Liver (tissue), 8 donors: ENCODE measurements at regions not wholly inside any gene's neighbourhood (a gene's known extent, or its start where the extent isn't known, plus 50 kb on each side); places are given as distances from the start of the nearest gene placed in this dataset.
"Not testable (repeated sequence)": the region's sequence is repeated elsewhere in the genome, so short reads cannot be mapped to it uniquely, and the experiment has no call there.

Experiments
- DNase-seq: peaks from one replicate; pipeline ENCODE4 v3.0.0-alpha.2; 2017; ENCODE audit warnings: low spot score
- H3K27ac ChIP-seq, 2 donors: one replicate each; pipeline ENCODE4 v1.7.0; 2013; ENCODE audit warnings: inconsistent platforms in 2 of 2, low read length in 2 of 2, control low read depth in 1 of 2, low read depth in 1 of 2, mild to moderate bottlenecking in 1 of 2
- H3K27me3 ChIP-seq, 4 donors: one replicate each; pipeline versions ENCODE4 v1.6.1 to v1.7.0; 2013; ENCODE audit warnings: low read length in 3 of 4, inconsistent platforms in 1 of 4, mild to moderate bottlenecking in 1 of 4, moderate library complexity in 1 of 4; ENCODE audit not compliant: control insufficient read depth in 4 of 4, insufficient read depth in 4 of 4
- H3K36me3 ChIP-seq, 4 donors: one replicate each; pipeline versions ENCODE4 v1.6.1 to v1.7.0; 2013; ENCODE audit warnings: low read length in 3 of 4, mild to moderate bottlenecking in 3 of 4, low read depth in 1 of 4, moderate library complexity in 1 of 4; ENCODE audit not compliant: control insufficient read depth in 4 of 4, insufficient read depth in 3 of 4
- H3K4me1 ChIP-seq, 4 donors: one replicate each; pipeline versions ENCODE4 v1.6.1 to v1.7.0; 2013; ENCODE audit warnings: low read length in 3 of 4, mild to moderate bottlenecking in 3 of 4, moderate library complexity in 1 of 4; ENCODE audit not compliant: control insufficient read depth in 4 of 4, insufficient read depth in 4 of 4
- H3K4me3 ChIP-seq, 3 donors: one replicate each; pipeline versions ENCODE4 v1.6.1 to v1.7.0; 2013; ENCODE audit warnings: low read length in 3 of 3, control low read depth in 1 of 3, low read depth in 1 of 3, mild to moderate bottlenecking in 1 of 3
- H3K9ac ChIP-seq, 2 donors: one replicate each; pipeline ENCODE4 v1.7.0; 2013; ENCODE audit warnings: low read length in 2 of 2, mild to moderate bottlenecking in 2 of 2, moderate library complexity in 2 of 2, control low read depth in 1 of 2, low read depth in 1 of 2
- H3K9me3 ChIP-seq, 4 donors: one replicate each; pipeline versions ENCODE4 v1.6.1 to v1.7.0; 2013; ENCODE audit warnings: low read length in 3 of 4; ENCODE audit not compliant: control insufficient read depth in 4 of 4
- ATF3 ChIP-seq: IDR thresholded peaks from 2 replicates; pipeline ENCODE4 v1.6.1; 2016; ENCODE audit warnings: antibody characterized with exemption
- CTCF ChIP-seq: fragments of 150-350 bp; IDR thresholded peaks from 2 replicates; pipeline ENCODE4 v1.5.1; 2017; ENCODE audit warnings: improper control_type of control experiment, low read depth, low read length; ENCODE audit not compliant: missing input control
- EGR1 ChIP-seq, 2 donors: IDR thresholded peaks; 2 replicates each; pipeline ENCODE4 v1.6.1; 2016 to 2018; ENCODE audit warnings: antibody characterized with exemption in 2 of 2, low read depth in 2 of 2
- FOXA1 ChIP-seq: IDR thresholded peaks from 2 replicates; pipeline ENCODE4 v1.6.1; 2016; ENCODE audit warnings: antibody characterized with exemption
- FOXA2 ChIP-seq: IDR thresholded peaks from 2 replicates; pipeline ENCODE4 v1.6.1; 2016; ENCODE audit warnings: antibody characterized with exemption
- GABPA ChIP-seq, 2 donors: IDR thresholded peaks in 1 of 2; conservative IDR thresholded peaks in 1 of 2; 2 replicates each; pipeline ENCODE4 v1.6.1; 2016; ENCODE audit warnings: antibody characterized with exemption in 2 of 2, mild to moderate bottlenecking in 1 of 2, moderate library complexity in 1 of 2
- HNF4A ChIP-seq, 2 donors: conservative IDR thresholded peaks; 2 replicates each; pipeline ENCODE4 v1.6.1; 2016; ENCODE audit warnings: antibody characterized with exemption in 2 of 2, mild to moderate bottlenecking in 2 of 2
- HNF4G ChIP-seq: IDR thresholded peaks from 2 replicates; pipeline ENCODE4 v1.6.1; 2016; ENCODE audit warnings: antibody characterized with exemption
- JUND ChIP-seq, 2 donors: IDR thresholded peaks; 2 replicates each; pipeline ENCODE4 v1.6.1; 2016; ENCODE audit warnings: antibody characterized with exemption in 2 of 2
- MAX ChIP-seq: IDR thresholded peaks from 2 replicates; pipeline ENCODE4 v1.6.1; 2016; ENCODE audit warnings: antibody characterized with exemption
- NR2F2 ChIP-seq: IDR thresholded peaks from 2 replicates; pipeline ENCODE4 v1.6.1; 2016; ENCODE audit warnings: antibody characterized with exemption
- RAD21 ChIP-seq, 2 donors: IDR thresholded peaks; 2 replicates each; pipeline ENCODE4 v1.6.1; 2016; ENCODE audit warnings: antibody characterized with exemption in 2 of 2, mild to moderate bottlenecking in 2 of 2
- REST ChIP-seq: IDR thresholded peaks from 2 replicates; pipeline ENCODE4 v1.6.1; 2016; ENCODE audit warnings: antibody characterized with exemption, mild to moderate bottlenecking
- RXRA ChIP-seq, 2 donors: IDR thresholded peaks; 2 replicates each; pipeline ENCODE4 v1.6.1; 2017 to 2018; ENCODE audit warnings: antibody characterized with exemption in 2 of 2, mild to moderate bottlenecking in 1 of 2
- SP1 ChIP-seq: IDR thresholded peaks from 2 replicates; pipeline ENCODE4 v1.6.1; 2018; ENCODE audit warnings: antibody characterized with exemption, mild to moderate bottlenecking
- TAF1 ChIP-seq: conservative IDR thresholded peaks from 2 replicates; pipeline ENCODE4 v1.6.1; 2016; ENCODE audit warnings: antibody characterized with exemption, mild to moderate bottlenecking
- YY1 ChIP-seq: IDR thresholded peaks from 2 replicates; pipeline ENCODE4 v1.6.1; 2016; ENCODE audit warnings: antibody characterized with exemption, mild to moderate bottlenecking
- ZBTB33 ChIP-seq: IDR thresholded peaks from 2 replicates; pipeline ENCODE4 v1.6.1; 2016; ENCODE audit warnings: antibody characterized with exemption
- WGBS: extraction: QIAGEN DNeasy Blood & Tissue Kit; methylation state at CpG from one replicate; pipeline ENCODE4 v1.1.7; 2013; 5-methylcytosine and 5-hydroxymethylcytosine counted together
- donor health status: healthy.
- donor health status: healthy.
- donor health status: healthy.
- donor health status: healthy.
- donor health status: healthy.

GRCh38 chr2:59167514-59167913 lies 926.4 kb upstream of the FANCL start:
- H3K27me3 ChIP-seq = no peaks in the 10 kb centered on the region
- H3K27ac ChIP-seq = no peak overlapping the region
- no peak overlapping the region for H3K9ac ChIP-seq
- no peaks in the 10 kb centered on the region for H3K9me3 ChIP-seq
- no peak for DNase-seq
- no peak overlapping the region for H3K4me3 ChIP-seq
- peaks cover 0 to 4% (median 2%) of the 10 kb centered on the region in 4 donors for H3K4me1 ChIP-seq
- no peak for TF ChIP-seq FOXA2
- TF ChIP-seq HNF4A (conservative IDR thresholded peaks at IDR 0.05) = peak; percentile 19 to 30
- H3K36me3 ChIP-seq = no peaks in the 10 kb centered on the region
- 28% methylated on average over 2 of the region's 2 CpGs for WGBS

- H3K27me3 ChIP-seq, H3K4me3 ChIP-seq, H3K9ac ChIP-seq, H3K4me1 ChIP-seq, H3K9me3 ChIP-seq, DNase-seq, H3K27ac ChIP-seq, H3K36me3 ChIP-seq: not testable (repeated sequence)
- WGBS = 57% methylated on average over 1 of the region's 1 CpG
Observed at GRCh38 chr2:59157908-59158307, 916.8 kb upstream of the FANCL start.

GRCh38 chr2:59151805-59152204 lies 910.7 kb upstream of the FANCL start:
- Histone ChIP-seq H3K27ac (no peak overlapping the region), H3K9ac (no peak overlapping the region), H3K4me1 (no peaks in the 10 kb centered on the region), H3K4me3 (no peak overlapping the region), H3K9me3 (no peaks in the 10 kb centered on the region), H3K36me3 (no peaks in the 10 kb centered on the region), H3K27me3 (peaks cover 0 to 2% (median 0%) of the 10 kb centered on the region in 4 donors)
- WGBS = 94% methylated on average over 3 of the region's 3 CpGs
- DNase-seq = no peak
- TF ChIP-seq NR2F2 (no peak), RAD21 (IDR thresholded peaks at IDR 0.05) (no peak), JUND (IDR thresholded peaks at IDR 0.05) (no peak), MAX (no peak), HNF4A (conservative IDR thresholded peaks at IDR 0.05) (no peak), FOXA1 (no peak), ZBTB33 (no peak), YY1 (no peak), HNF4G (no peak), ATF3 (no peak), EGR1 (IDR thresholded peaks at IDR 0.05; ENCODE audit: low read depth in 2 of 2) (no peak), GABPA (IDR thresholded peaks at IDR 0.05 in 1 of 2, conservative IDR thresholded peaks at IDR 0.05 in 1 of 2) (no peak), REST (no peak), RXRA (IDR thresholded peaks at IDR 0.05) (no peak), TAF1 (no peak), FOXA2 (no peak), SP1 (no peak), CTCF (no peak)
